IMR-90 (cell line): ENCODE measurements at regions not wholly inside any gene's neighbourhood (a gene's known extent, or its start where the extent isn't known, plus 50 kb on each side); places are given as distances from the start of the nearest gene placed in this dataset.

Experiments used
- ATAC-seq: fragments of 200-7000 bp; cut with Tn5 transposase; 2 replicates; pipeline ENCODE4 v1.9.1; 2020; ENCODE audit warnings: low read depth, mild to moderate bottlenecking, moderate library complexity
- BruUV-seq: library from RNA; stranded (reverse); fragments of 400-500 nt; replicated peaks from 2 replicates; lab custom pipeline; 2021; lab: Mats Ljungman, UMichigan
- CTCF ChIA-PET: fragments of 300-600 bp; formaldehyde crosslinking; extraction: SDS; loops from one replicate; lab custom pipeline; 2021; ENCODE audit warnings: antibody characterized with exemption; lab: Yijun Ruan, JAX
- POLR2A ChIA-PET: fragments of 300-600 bp; sonication (Branson Sonifier 250); formaldehyde crosslinking; loops from one replicate; lab custom pipeline; 2022; ENCODE audit warnings: antibody characterized with exemption; ENCODE audit not compliant: unreplicated experiment; lab: Charles Lee
- DNase-seq: peaks from one replicate; pipeline ENCODE4 v3.0.0; 2013
- H2AFZ ChIP-seq: replicated peaks from 2 replicates; pipeline ENCODE3; 2013; ENCODE audit warnings: low read length, mild to moderate bottlenecking; ENCODE audit not compliant: poor library complexity
- H2AK5ac ChIP-seq: 2 replicates; pipeline ENCODE4 v1.6.1; 2013; ENCODE audit warnings: low read depth, low read length, inconsistent platforms
- H2AK9ac ChIP-seq: replicated peaks from 2 replicates; pipeline ENCODE3; 2013; ENCODE audit warnings: mild to moderate bottlenecking, low read depth, low read length, moderate library complexity; ENCODE audit not compliant: poor library complexity
- H2BK120ac ChIP-seq: 2 replicates; pipeline ENCODE4 v1.6.1; 2013; ENCODE audit warnings: low read depth, low read length, inconsistent platforms
- H2BK15ac ChIP-seq: 3 replicates; pipeline ENCODE4 v1.6.1; 2013; ENCODE audit warnings: low read depth, low read length, inconsistent platforms
- H2BK20ac ChIP-seq: 2 replicates; pipeline ENCODE4 v1.6.1; 2013; ENCODE audit warnings: low read depth, mild to moderate bottlenecking, inconsistent platforms, low read length, moderate library complexity
- H2BK5ac ChIP-seq: 2 replicates; pipeline ENCODE4 v1.6.1; 2013; ENCODE audit warnings: mild to moderate bottlenecking, low read depth, low read length, inconsistent platforms; ENCODE audit not compliant: poor library complexity, severe bottlenecking
- H3K14ac ChIP-seq: replicated peaks from 2 replicates; pipeline ENCODE4 v1.6.1; 2013; ENCODE audit warnings: low read depth, low read length, inconsistent platforms
- H3K18ac ChIP-seq: 2 replicates; pipeline ENCODE4 v1.6.1; 2013; ENCODE audit warnings: low read depth, low read length, control low read depth
- H3K23ac ChIP-seq: 2 replicates; pipeline ENCODE4 v1.6.1; 2013; ENCODE audit warnings: low read depth, low read length, inconsistent platforms
- H3K27ac ChIP-seq: 2 replicates; pipeline ENCODE4 v1.5.1; 2013; ENCODE audit warnings: mild to moderate bottlenecking, control low read depth, low read length; ENCODE audit not compliant: insufficient read depth
- H3K27me3 ChIP-seq: 2 replicates; pipeline ENCODE4 v1.6.1; 2013; ENCODE audit warnings: low read length; ENCODE audit not compliant: control insufficient read depth, insufficient read depth
- H3K36me3 ChIP-seq: 2 replicates; pipeline ENCODE4 v1.6.1; 2013; ENCODE audit warnings: low read length, mixed read lengths; ENCODE audit not compliant: control insufficient read depth, insufficient read depth
- H3K4ac ChIP-seq: 2 replicates; pipeline ENCODE4 v1.6.1; 2013; ENCODE audit warnings: low read depth, low read length, inconsistent platforms
- H3K4me1 ChIP-seq: 2 replicates; pipeline ENCODE4 v1.6.1; 2013; ENCODE audit warnings: low read length, mixed read lengths; ENCODE audit not compliant: control insufficient read depth, insufficient read depth
- H3K4me2 ChIP-seq: 2 replicates; pipeline ENCODE4 v1.6.1; 2013; ENCODE audit warnings: low read depth, mild to moderate bottlenecking, control low read depth, low read length, moderate library complexity
- H3K4me3 ChIP-seq: 2 replicates; pipeline ENCODE4 v1.5.1; 2013; ENCODE audit warnings: low read depth, mild to moderate bottlenecking, control low read depth, low read length, moderate library complexity; ENCODE audit not compliant: insufficient read depth
- H3K56ac ChIP-seq: 2 replicates; pipeline ENCODE4 v1.6.1; 2013; ENCODE audit warnings: low read length, inconsistent platforms; ENCODE audit not compliant: insufficient read depth; ENCODE audit errors: extremely low read depth
- H3K79me1 ChIP-seq, 2 experiments: 2 replicates each; pipeline ENCODE4 v1.6.1; 2013; ENCODE audit warnings: low read length in 2 of 2, inconsistent platforms in 1 of 2, low read depth in 1 of 2
- H3K9ac ChIP-seq: 2 replicates; pipeline ENCODE4 v1.6.1; 2013; ENCODE audit warnings: low read depth, low read length, control low read depth
- H3K9me1 ChIP-seq: 2 replicates; pipeline ENCODE4 v1.6.1; 2013; ENCODE audit warnings: low read length, inconsistent platforms; ENCODE audit not compliant: insufficient read depth
- H3K9me3 ChIP-seq: 2 replicates; pipeline ENCODE4 v1.6.1; 2013; ENCODE audit warnings: low read length; ENCODE audit not compliant: control insufficient read depth, insufficient read depth
- H4K20me1 ChIP-seq: 2 replicates; pipeline ENCODE4 v1.6.1; 2013; ENCODE audit warnings: low read length, inconsistent platforms; ENCODE audit not compliant: insufficient read depth
- H4K5ac ChIP-seq: 2 replicates; pipeline ENCODE4 v1.6.1; 2013; ENCODE audit warnings: mild to moderate bottlenecking, low read depth, low read length, control low read depth
- H4K8ac ChIP-seq, 2 experiments: 2 replicates each; pipeline ENCODE4 v1.6.1; 2013; ENCODE audit warnings: low read depth in 2 of 2, low read length in 2 of 2, control low read depth in 1 of 2, inconsistent platforms in 1 of 2
- H4K91ac ChIP-seq: 2 replicates; pipeline ENCODE4 v1.6.1; 2013; ENCODE audit warnings: low read depth, low read length, inconsistent platforms; ENCODE audit not compliant: insufficient read depth
- BHLHE40 ChIP-seq: fragments of 150-350 bp; IDR thresholded peaks from 2 replicates; pipeline ENCODE4 v1.6.1; 2016; ENCODE audit warnings: mild to moderate bottlenecking, low read depth, low read length
- CEBPB ChIP-seq: IDR thresholded peaks from 2 replicates; pipeline ENCODE4 v1.6.1; 2012; ENCODE audit warnings: low read depth, low read length, improper control_type of control experiment
- MXI1 ChIP-seq: IDR thresholded peaks from 2 replicates; pipeline ENCODE4 v1.6.1; 2012; ENCODE audit warnings: low read depth, mild to moderate bottlenecking, low read length, moderate library complexity, borderline replicate concordance
- RAD21 ChIP-seq: IDR thresholded peaks from 2 replicates; pipeline ENCODE4 v1.6.1; 2012; ENCODE audit warnings: low read length, improper control_type of control experiment
- RFX5 ChIP-seq: IDR thresholded peaks from 2 replicates; pipeline ENCODE4 v1.8.0; 2012; ENCODE audit warnings: low read depth, mild to moderate bottlenecking, low read length, moderate library complexity
- WGBS, 2 experiments: methylation state at CpG; one replicate each; pipeline versions ENCODE4 v1.1.5 to v1.1.7; 2013; ENCODE audit warnings: missing lambda C conversion rate in 2 of 2; ENCODE audit not compliant: insufficient read length in 1 of 2; ENCODE audit errors: extremely low coverage in 2 of 2; 5-methylcytosine and 5-hydroxymethylcytosine counted together
- dilution Hi-C: fragments of 300-500 bp; cut with HindIII; formaldehyde crosslinking; loops from one replicate; pipeline ENCODE4 v1.14.3; 2018; ENCODE audit warnings: low sequenced_read_pairs; ENCODE audit not compliant: unreplicated experiment
- in situ Hi-C: fragments of 300-500 bp; cut with MboI; formaldehyde crosslinking; loops from 3 replicates; pipeline ENCODE4 v1.14.3; 2019; ENCODE audit warnings: low sequenced_read_pairs, inconsistent platforms, mixed read lengths
- intact Hi-C: fragments of 100-400 bp; cut with micrococcal nuclease; formaldehyde crosslinking; loops from 2 replicates; pipeline ENCODE4 v1.10.0; 2022

- DNase-seq, result no peak
- Histone ChIP-seq H3K56ac (no peak overlapping the region), H3K4me2 (no peak overlapping the region), H4K8ac (no peak overlapping the region), H3K18ac (no peak overlapping the region), H2AFZ (no peak overlapping the region), H2BK5ac (no peak overlapping the region), H2BK120ac (no peak overlapping the region), H3K14ac (no peak overlapping the region), H3K9ac (no peak overlapping the region), H4K5ac (no peak overlapping the region), H2AK5ac (no peak overlapping the region), H2AK9ac (no peak overlapping the region), H3K9me1 (no peaks in the 10 kb centered on the region), H3K27ac (no peak overlapping the region), H3K36me3 (no peaks in the 10 kb centered on the region), H2BK15ac (no peak overlapping the region), H3K79me1 (no peaks in the 10 kb centered on the region), H4K91ac (no peak overlapping the region), H3K27me3 (no peaks in the 10 kb centered on the region), H4K20me1 (no peaks in the 10 kb centered on the region), H2BK20ac (no peak overlapping the region), H3K9me3 (no peaks in the 10 kb centered on the region), H3K4me1 (no peaks in the 10 kb centered on the region), H3K4ac (no peak overlapping the region), H3K4me3 (no peak overlapping the region), H3K23ac (no peak overlapping the region)
- TF ChIP-seq RFX5 (no peak), BHLHE40 (no peak), RAD21 (no peak), MXI1 (no peak), CEBPB (no peak)
- in situ Hi-C loops (no loop called here), dilution Hi-C loops (no loop called here), intact Hi-C loops (no loop called here)
- ATAC-seq, result no peak
- ChIA-PET CTCF (no interaction called here), POLR2A (no interaction called here)
- BruUV-seq, result no TSS peak
- WGBS, 2 experiments, result no CpG with 5 or more reads among the region's 3 CpGs
Observed at GRCh38 chr2:82674652-82675051, 1784.4 kb downstream of the SUCLG1 start.
